OCI-LY3 (cell line): ENCODE measurements at regions not wholly inside any gene's neighbourhood (a gene's known extent, or its start where the extent isn't known, plus 50 kb on each side); places are given as distances from the start of the nearest gene placed in this dataset.

Experiments used
- H2AFZ ChIP-seq: fragments of 200-600, 300-600 bp; shearing (Covaris generic); 2 replicates; pipeline ENCODE4 v1.6.0; 2014; ENCODE audit warnings: antibody characterized with exemption, low read depth, low read length
- H3K27ac ChIP-seq: fragments of 200-600, 300-600 bp; sonication (generic); 2 replicates; pipeline ENCODE4 v1.5.1; 2014; ENCODE audit warnings: mild to moderate bottlenecking, low read length, moderate library complexity, mixed read lengths
- H3K27me3 ChIP-seq: fragments of 200-600, 300-600 bp; sonication (generic); 2 replicates; pipeline ENCODE4 v1.6.1; 2014; ENCODE audit warnings: low read depth, low read length, mixed read lengths
- H3K36me3 ChIP-seq: fragments of 200-600, 300-600 bp; sonication (generic); replicated peaks from 2 replicates; pipeline ENCODE3; 2014; ENCODE audit warnings: low read depth, low read length, mixed read lengths
- H3K4me1 ChIP-seq: fragments of 300-600, 200-600 bp; sonication (generic); 2 replicates; pipeline ENCODE4 v1.6.1; 2014; ENCODE audit warnings: low read length, mixed read lengths
- H3K4me2 ChIP-seq: fragments of 200-600, 300-600 bp; sonication (generic); 2 replicates; pipeline ENCODE4 v1.6.1; 2014; ENCODE audit warnings: low read length, mixed read lengths
- H3K4me3 ChIP-seq: fragments of 300-600, 200-600 bp; sonication (generic); 2 replicates; pipeline ENCODE4 v1.5.1; 2014; ENCODE audit warnings: antibody characterized with exemption, mild to moderate bottlenecking, low read length, moderate library complexity
- H3K79me2 ChIP-seq: fragments of 300-600, 200-600 bp; shearing (Covaris generic); 2 replicates; pipeline ENCODE4 v1.6.1; 2014; ENCODE audit warnings: mild to moderate bottlenecking, low read length, mixed read lengths
- H3K9ac ChIP-seq: fragments of 300-600, 200-600 bp; shearing (Covaris generic); 2 replicates; pipeline ENCODE4 v1.6.0; 2014; ENCODE audit warnings: mild to moderate bottlenecking, low read length, moderate library complexity
- H3K9me3 ChIP-seq: fragments of 200-600, 300-600 bp; shearing (Covaris generic); 2 replicates; pipeline ENCODE4 v1.6.1; 2014; ENCODE audit warnings: low read length, mixed read lengths; ENCODE audit not compliant: insufficient read depth
- H4K20me1 ChIP-seq: fragments of 200-600, 300-600 bp; sonication (generic); 2 replicates; pipeline ENCODE4 v1.6.1; 2016; ENCODE audit warnings: low read length, mixed read lengths; ENCODE audit not compliant: insufficient read depth
- EZH2phosphoT487 ChIP-seq: fragments of 200-600 bp; shearing (Covaris generic); IDR thresholded peaks from 2 replicates; pipeline ENCODE4 v1.6.1; 2018; ENCODE audit warnings: antibody characterized with exemption, mixed run types, low read depth
- TF ChIP-seq, protein P1 (sequence below): fragments of 200-600, 300-600 bp; sonication (generic); IDR thresholded peaks from 2 replicates; pipeline ENCODE4 v1.5.1; 2014; ENCODE audit warnings: antibody characterized with exemption, low read length, low read depth

DNA sequence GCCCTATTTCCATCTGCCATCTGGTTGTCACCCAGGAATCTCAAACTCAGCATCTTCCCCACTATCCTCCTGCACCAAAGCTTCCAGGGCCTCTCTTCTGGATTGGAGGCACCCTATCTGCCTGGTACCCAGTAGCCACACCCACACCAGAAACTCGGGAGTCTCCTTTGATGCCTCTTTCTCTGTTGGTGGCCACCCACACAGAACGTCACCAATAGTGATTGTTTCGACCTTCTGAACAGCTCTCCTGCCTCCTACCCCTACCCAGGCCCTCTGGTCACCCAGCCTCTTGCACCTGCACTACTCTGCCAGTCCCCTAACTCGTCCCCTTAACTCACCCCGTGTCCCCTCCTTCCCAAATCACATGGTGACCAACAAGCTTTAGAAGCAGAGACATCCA is 95.0 kb downstream of the IRF2BPL start:
- H3K27me3 ChIP-seq, result peaks cover 3% of the 10 kb centered on the region
- TF ChIP-seq, protein P1, sequence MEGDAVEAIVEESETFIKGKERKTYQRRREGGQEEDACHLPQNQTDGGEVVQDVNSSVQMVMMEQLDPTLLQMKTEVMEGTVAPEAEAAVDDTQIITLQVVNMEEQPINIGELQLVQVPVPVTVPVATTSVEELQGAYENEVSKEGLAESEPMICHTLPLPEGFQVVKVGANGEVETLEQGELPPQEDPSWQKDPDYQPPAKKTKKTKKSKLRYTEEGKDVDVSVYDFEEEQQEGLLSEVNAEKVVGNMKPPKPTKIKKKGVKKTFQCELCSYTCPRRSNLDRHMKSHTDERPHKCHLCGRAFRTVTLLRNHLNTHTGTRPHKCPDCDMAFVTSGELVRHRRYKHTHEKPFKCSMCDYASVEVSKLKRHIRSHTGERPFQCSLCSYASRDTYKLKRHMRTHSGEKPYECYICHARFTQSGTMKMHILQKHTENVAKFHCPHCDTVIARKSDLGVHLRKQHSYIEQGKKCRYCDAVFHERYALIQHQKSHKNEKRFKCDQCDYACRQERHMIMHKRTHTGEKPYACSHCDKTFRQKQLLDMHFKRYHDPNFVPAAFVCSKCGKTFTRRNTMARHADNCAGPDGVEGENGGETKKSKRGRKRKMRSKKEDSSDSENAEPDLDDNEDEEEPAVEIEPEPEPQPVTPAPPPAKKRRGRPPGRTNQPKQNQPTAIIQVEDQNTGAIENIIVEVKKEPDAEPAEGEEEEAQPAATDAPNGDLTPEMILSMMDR, result no peak
- TF ChIP-seq EZH2phosphoT487, result no peak
- H3K4me1 ChIP-seq, result no peaks in the 10 kb centered on the region
- H3K36me3 ChIP-seq, result no peaks in the 10 kb centered on the region
- no peaks in the 10 kb centered on the region for H3K9me3 ChIP-seq
- H3K79me2 ChIP-seq, result no peaks in the 10 kb centered on the region
- no peak overlapping the region for H2AFZ ChIP-seq
- no peaks in the 10 kb centered on the region for H4K20me1 ChIP-seq
- H3K4me3 ChIP-seq, result no peak overlapping the region
- no peak overlapping the region for H3K4me2 ChIP-seq
- no peak overlapping the region for H3K27ac ChIP-seq
- H3K9ac ChIP-seq, result no peak overlapping the region

DNA sequence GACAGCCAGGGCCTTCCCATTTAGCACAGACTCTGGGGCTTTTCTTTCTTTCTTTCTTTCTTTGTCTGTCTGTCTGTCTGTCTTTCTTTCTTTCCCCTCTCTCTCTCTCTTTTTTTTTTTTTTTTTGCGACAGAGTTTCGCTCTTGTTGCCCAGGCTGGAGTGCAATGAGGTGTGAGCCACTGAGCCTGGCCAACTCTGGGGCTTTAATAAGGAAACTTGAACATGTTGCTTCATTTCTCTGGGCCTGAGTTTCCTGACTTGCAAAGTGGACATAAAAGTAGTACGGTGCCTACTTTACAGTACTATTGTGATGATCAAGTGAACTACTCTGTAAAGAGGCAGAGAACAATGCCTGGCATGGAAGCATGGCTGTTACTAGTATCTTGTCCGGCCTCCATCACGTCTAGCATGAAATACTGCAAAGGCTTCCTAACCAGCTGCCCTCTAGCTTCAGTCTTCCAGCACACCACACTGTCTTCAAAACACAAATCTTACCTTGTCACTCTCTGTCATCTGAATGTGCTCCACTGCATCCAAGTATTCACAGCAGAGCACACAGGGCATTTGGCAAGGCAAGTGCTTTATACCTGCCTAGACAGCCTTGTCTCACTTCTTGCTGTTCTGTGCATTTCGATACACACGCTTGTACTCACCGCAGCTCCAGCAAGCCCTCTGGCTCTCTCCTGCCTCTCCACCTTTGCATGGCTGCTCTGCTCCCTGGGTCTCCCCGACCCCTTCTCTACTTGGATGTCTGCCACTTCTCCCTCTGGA is 96.7 kb downstream of the IRF2BPL start:
- no peaks in the 10 kb centered on the region for H3K79me2 ChIP-seq
- H3K27ac ChIP-seq, result no peak overlapping the region
- H3K9ac ChIP-seq, result no peak overlapping the region
- H3K9me3 ChIP-seq, result no peaks in the 10 kb centered on the region
- H3K36me3 ChIP-seq, result no peaks in the 10 kb centered on the region
- H3K4me3 ChIP-seq, result no peak overlapping the region
- H3K4me2 ChIP-seq, result no peak overlapping the region
- no peak overlapping the region for H2AFZ ChIP-seq
- TF ChIP-seq, protein P1, result no peak
- TF ChIP-seq EZH2phosphoT487, result no peak
- no peaks in the 10 kb centered on the region for H4K20me1 ChIP-seq
- peaks cover 16% of the 10 kb centered on the region for H3K27me3 ChIP-seq
- no peaks in the 10 kb centered on the region for H3K4me1 ChIP-seq

DNA sequence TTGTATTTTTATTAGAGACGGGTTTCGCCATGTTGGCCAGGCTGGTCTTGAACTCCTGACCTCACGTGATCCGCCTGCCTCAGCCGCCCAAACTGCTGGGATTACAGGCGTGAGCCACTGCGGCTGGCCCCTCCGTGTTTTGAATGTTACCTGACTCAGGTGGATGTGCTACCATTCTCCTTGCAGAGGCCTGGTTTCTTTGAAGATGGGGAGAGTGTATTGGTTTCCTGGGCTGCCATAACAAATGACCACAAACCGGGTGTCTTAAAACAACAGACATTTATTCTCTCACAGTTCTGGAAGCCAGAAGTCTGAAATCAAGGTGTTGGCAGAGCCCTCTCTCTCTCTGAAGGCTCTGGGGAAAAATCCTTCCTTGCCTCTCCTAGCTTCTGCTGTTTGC is 98.0 kb downstream of the IRF2BPL start:
- H3K4me1 ChIP-seq, result no peaks in the 10 kb centered on the region
- TF ChIP-seq, protein P1, result no peak
- TF ChIP-seq EZH2phosphoT487, result no peak
- no peaks in the 10 kb centered on the region for H3K9me3 ChIP-seq
- H3K4me2 ChIP-seq, result no peak overlapping the region
- no peaks in the 10 kb centered on the region for H4K20me1 ChIP-seq
- peaks cover 16% of the 10 kb centered on the region for H3K27me3 ChIP-seq
- no peaks in the 10 kb centered on the region for H3K79me2 ChIP-seq
- no peak overlapping the region for H3K9ac ChIP-seq
- no peak overlapping the region for H3K27ac ChIP-seq
- H3K36me3 ChIP-seq, result no peaks in the 10 kb centered on the region
- no peak overlapping the region for H2AFZ ChIP-seq
- H3K4me3 ChIP-seq, result no peak overlapping the region

DNA sequence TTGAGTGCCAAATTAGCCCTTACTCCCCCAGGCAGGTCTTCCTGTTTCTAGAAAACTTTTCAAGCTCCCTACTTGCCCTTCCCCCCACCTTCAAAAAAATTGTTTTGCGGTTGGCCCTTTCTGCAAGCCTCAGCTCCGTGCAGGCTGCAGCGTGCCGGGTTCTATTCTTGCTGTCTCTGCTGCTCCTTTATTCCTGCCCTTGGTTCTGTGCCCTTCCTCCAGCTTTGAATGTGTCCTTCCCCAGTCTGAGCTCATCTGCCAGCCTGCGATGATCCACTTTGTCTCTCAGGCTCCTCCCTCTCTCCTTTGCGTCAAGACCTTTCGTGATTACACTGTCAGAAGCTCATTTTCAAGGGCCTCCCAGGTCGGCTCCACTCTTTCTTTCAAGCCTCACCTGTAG is 98.6 kb downstream of the IRF2BPL start:
- no peaks in the 10 kb centered on the region for H3K36me3 ChIP-seq
- no peaks in the 10 kb centered on the region for H3K9me3 ChIP-seq
- H3K4me3 ChIP-seq, result no peak overlapping the region
- H2AFZ ChIP-seq, result no peak overlapping the region
- H3K27ac ChIP-seq, result no peak overlapping the region
- no peak for TF ChIP-seq EZH2phosphoT487
- TF ChIP-seq, protein P1, result no peak
- no peak overlapping the region for H3K9ac ChIP-seq
- H4K20me1 ChIP-seq, result no peaks in the 10 kb centered on the region
- H3K4me1 ChIP-seq, result no peaks in the 10 kb centered on the region
- no peaks in the 10 kb centered on the region for H3K79me2 ChIP-seq
- no peak overlapping the region for H3K4me2 ChIP-seq
- peaks cover 16% of the 10 kb centered on the region for H3K27me3 ChIP-seq
